Retinal pigment epithelial cell (primary cell): ENCODE measurements at regions not wholly inside any gene's neighbourhood (a gene's known extent, or its start where the extent isn't known, plus 50 kb on each side); places are given as distances from the start of the nearest gene placed in this dataset.

Experiments
- DNase-seq: peaks from one replicate; pipeline ENCODE4 v3.0.0-alpha.2; 2010; ENCODE audit warnings: low read depth
- H3K4me3 ChIP-seq: 2 replicates; pipeline ENCODE4 v1.5.1; 2011; ENCODE audit warnings: mild to moderate bottlenecking, low read length, control low read depth, moderate library complexity
- TF ChIP-seq, protein P1 (sequence below): conservative IDR thresholded peaks from 2 replicates; pipeline ENCODE4 v1.5.1; 2011; ENCODE audit warnings: low read depth, low read length, control low read depth, inconsistent platforms

GRCh38 chr10:28823501-28824075 lies 146.3 kb downstream of the BAMBI start:
- H3K4me3 ChIP-seq: no peak overlapping the region
- no peak for DNase-seq
- TF ChIP-seq, protein P1, sequence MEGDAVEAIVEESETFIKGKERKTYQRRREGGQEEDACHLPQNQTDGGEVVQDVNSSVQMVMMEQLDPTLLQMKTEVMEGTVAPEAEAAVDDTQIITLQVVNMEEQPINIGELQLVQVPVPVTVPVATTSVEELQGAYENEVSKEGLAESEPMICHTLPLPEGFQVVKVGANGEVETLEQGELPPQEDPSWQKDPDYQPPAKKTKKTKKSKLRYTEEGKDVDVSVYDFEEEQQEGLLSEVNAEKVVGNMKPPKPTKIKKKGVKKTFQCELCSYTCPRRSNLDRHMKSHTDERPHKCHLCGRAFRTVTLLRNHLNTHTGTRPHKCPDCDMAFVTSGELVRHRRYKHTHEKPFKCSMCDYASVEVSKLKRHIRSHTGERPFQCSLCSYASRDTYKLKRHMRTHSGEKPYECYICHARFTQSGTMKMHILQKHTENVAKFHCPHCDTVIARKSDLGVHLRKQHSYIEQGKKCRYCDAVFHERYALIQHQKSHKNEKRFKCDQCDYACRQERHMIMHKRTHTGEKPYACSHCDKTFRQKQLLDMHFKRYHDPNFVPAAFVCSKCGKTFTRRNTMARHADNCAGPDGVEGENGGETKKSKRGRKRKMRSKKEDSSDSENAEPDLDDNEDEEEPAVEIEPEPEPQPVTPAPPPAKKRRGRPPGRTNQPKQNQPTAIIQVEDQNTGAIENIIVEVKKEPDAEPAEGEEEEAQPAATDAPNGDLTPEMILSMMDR: no peak

DNA sequence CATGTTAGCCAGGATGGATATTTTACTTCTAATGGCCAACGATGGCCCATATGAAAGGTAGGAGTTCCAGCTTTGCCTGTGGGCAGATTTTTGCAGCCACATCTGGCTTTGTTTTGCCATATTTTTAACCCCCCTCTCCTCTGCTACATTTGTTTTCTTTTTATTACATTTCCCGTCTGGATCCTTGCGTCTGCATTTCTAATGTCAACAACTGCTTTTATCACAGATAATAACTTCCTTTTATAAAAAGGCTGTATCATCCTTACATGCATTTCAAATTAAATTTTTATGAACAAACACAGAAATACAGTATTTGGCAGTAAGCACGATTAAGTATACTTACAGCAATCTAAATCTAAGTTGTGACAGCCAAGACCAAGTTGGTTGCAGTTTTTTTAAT lies 156.0 kb downstream of the BAMBI start:
- TF ChIP-seq, protein P1: no peak
- H3K4me3 ChIP-seq: no peak overlapping the region
- no peak for DNase-seq

DNA sequence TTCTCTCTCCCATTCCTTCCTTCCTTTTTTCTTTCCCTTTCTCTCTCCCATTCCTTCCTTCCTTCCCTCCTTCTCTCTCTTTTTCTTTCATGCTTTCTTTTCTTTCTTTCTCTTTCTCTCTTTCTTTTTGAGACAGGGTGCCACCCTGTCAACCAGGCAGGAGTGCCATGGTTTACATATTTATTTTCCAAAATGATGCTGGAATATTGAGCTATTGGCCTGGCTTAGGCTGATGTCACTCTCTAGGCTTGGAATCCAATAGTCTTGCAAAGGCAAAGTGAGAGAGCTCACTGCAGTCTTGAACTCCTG lies 159.1 kb downstream of the BAMBI start:
- H3K4me3 ChIP-seq: no peak overlapping the region
- TF ChIP-seq, protein P1: no peak
- DNase-seq: no peak

DNA sequence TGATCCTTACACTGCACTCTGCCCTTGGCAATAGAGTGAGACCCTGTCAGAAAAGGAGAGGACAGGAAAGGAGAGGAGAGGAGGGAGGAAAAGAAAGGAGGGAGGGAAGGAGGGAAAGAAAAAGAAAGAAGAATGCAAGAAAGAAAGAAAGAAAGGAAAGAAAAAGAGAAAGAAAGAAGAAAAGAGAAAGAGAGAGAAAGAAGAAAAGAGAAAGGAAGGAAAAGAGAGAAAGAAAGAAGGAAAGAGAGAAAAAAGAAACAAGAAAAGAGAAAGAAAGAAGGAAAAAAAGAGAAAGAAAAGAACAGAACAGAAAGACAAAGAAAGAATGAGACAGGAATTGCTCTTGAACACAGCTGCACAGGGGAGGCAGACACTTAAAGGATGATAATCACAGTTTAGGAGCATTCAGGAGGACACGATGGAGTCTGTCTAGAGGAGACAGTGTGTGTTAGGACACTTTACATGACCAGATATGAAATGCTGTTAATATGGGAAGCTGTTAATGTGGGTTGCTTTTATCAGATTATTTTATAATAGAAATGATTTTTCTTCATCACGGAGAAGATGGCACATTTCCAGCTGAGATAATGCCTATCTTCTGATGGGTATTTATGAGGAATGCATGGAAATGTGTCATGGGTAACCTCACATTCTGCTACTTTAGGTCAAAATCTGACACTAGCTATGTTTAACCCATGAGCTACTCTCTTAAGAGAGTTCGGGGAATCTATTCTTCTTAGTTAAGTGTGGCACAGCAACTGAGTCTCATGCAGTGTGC lies 160.5 kb downstream of the BAMBI start:
- no peak overlapping the region for H3K4me3 ChIP-seq
- DNase-seq: no peak
- TF ChIP-seq, protein P1: no peak

DNA sequence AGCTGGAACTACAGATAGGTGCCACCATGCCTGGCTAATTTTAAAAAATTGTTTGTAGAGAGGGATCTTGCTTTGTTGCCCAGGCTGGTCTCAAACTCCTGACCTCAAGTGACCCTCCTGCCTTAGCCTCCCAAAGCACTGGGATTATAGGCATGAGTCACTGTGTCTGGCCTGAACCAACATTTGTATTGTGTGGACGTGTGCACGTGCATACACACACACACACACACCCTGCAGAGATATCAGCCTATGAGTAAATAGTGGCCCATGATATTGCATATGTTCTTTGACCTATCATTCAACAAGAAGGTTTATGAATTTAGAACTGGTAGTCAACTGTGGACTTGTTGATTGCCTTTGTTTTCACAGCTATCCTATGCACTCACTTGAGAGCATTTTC lies 161.6 kb downstream of the BAMBI start:
- no peak overlapping the region for H3K4me3 ChIP-seq
- no peak for DNase-seq
- TF ChIP-seq, protein P1: no peak

GRCh38 chr10:28839600-28840007 lies 162.3 kb downstream of the BAMBI start:
- TF ChIP-seq, protein P1: no peak
- peak; percentile 20 for DNase-seq
- no peak overlapping the region for H3K4me3 ChIP-seq

DNA sequence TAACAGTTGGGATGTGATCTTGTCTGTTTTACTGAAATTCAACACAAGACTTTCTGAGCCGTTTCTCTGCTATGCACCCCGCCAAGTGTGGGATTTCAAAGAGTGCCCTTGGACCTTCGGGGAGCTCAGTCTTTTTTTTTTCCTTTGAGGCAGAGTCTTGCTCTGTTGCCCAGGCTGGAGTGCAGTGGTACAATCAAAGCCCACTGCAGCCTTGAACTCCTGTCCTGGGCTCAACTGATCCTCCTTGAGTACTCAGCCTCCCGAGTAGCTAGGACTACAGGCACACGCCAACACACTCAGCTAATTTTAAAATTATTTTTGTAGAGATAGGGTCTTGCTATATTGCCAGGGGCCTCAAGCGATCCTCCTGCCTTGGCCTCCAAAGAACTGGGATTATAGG lies 162.9 kb downstream of the BAMBI start:
- TF ChIP-seq, protein P1: no peak
- H3K4me3 ChIP-seq: no peak overlapping the region
- DNase-seq: no peak
